ENCODE measurements at regions not wholly inside any gene's neighbourhood (a gene's known extent, or its start where the extent isn't known, plus 50 kb on each side); places are given as distances from the start of the nearest gene placed in this dataset.
"Not testable (repeated sequence)": the region's sequence is repeated elsewhere in the genome, so short reads cannot be mapped to it uniquely, and the experiment has no call there.

GRCh38 chr21:33992412-33992811, 76.8 kb upstream of the ATP5PO start:
- not testable (repeated sequence) for TF ChIP-seq SMC3 (conservative IDR thresholded peaks at IDR 0.05; ENCODE audit: poor library complexity); TAF1 (IDR thresholded peaks at IDR 0.05; ENCODE audit: low read depth); POLR2AphosphoS5 (IDR thresholded peaks at IDR 0.05); REST (IDR thresholded peaks at IDR 0.05; ENCODE audit: borderline replicate concordance); EZH2 (IDR thresholded peaks at IDR 0.05; ENCODE audit: borderline replicate concordance, insufficient read depth, low read length, poor library complexity, severe bottlenecking); MXI1 (conservative IDR thresholded peaks at IDR 0.05; ENCODE audit: poor library complexity, severe bottlenecking)
- TF ChIP-seq, protein P1, sequence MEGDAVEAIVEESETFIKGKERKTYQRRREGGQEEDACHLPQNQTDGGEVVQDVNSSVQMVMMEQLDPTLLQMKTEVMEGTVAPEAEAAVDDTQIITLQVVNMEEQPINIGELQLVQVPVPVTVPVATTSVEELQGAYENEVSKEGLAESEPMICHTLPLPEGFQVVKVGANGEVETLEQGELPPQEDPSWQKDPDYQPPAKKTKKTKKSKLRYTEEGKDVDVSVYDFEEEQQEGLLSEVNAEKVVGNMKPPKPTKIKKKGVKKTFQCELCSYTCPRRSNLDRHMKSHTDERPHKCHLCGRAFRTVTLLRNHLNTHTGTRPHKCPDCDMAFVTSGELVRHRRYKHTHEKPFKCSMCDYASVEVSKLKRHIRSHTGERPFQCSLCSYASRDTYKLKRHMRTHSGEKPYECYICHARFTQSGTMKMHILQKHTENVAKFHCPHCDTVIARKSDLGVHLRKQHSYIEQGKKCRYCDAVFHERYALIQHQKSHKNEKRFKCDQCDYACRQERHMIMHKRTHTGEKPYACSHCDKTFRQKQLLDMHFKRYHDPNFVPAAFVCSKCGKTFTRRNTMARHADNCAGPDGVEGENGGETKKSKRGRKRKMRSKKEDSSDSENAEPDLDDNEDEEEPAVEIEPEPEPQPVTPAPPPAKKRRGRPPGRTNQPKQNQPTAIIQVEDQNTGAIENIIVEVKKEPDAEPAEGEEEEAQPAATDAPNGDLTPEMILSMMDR (IDR thresholded peaks at IDR 0.05; ENCODE audit: poor library complexity, severe bottlenecking): not testable (repeated sequence)
